Posterior vena cava (tissue), 2 donors: ENCODE measurements at regions not wholly inside any gene's neighbourhood (a gene's known extent, or its start where the extent isn't known, plus 50 kb on each side); places are given as distances from the start of the nearest gene placed in this dataset.
A peak's percentile ranks its signal among the peaks of the same experiment; 100 is the strongest.
"Not testable (repeated sequence)": the region's sequence is repeated elsewhere in the genome, so short reads cannot be mapped to it uniquely, and the experiment has no call there.

Experiments used
- DNase-seq: peaks from one replicate; pipeline ENCODE4 v3.0.0-alpha.2; 2020; ENCODE audit warnings: low spot score
- intact Hi-C, 2 donors: fragments of 100-400 bp; cut with DNase I; formaldehyde crosslinking; loops; one replicate each; pipeline versions ENCODE4 v1.14.1 to v1.14.2; 2022 to 2023
- donor health status: DM: yes; HTN: yes; CAD: no.
- donor health status: DM: yes; HTN: yes; CAD: no.

DNA sequence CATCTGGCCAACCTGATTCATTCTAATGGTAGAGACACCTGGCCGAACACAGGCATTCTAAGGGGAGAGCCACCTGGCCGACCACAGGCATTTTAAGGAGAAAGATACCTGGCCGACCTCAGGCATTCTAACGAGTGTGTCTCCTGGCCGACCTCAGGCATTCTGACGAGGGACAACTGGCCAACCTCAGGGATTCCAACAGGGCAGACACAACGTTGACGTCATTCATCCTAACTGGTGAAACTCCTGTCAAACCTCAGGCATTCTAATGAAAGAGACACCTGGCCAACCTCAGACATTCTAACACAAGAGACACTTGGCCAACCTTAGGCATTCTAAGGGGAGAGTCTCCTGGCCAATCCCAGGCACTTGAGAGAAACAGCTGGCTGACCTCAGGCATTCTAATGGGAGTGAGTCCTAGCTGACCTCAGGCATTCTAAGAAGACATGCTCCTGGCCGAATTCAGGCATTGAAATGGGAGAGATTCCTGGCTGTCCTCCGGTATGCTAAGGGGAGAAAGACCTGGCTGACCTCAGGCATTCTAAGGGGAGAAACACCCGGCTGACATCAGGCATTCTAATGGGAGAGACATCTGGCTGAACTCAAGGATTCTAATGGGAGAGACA is 1352.5 kb downstream of the UQCRFS1 start:
- intact Hi-C loops = loop anchor here in 1 of 2 donors (10.0 kb wide), 1 partner anchor 1414 kb away; no protein-coding TSS in a partner anchor
- no peak for DNase-seq

DNA sequence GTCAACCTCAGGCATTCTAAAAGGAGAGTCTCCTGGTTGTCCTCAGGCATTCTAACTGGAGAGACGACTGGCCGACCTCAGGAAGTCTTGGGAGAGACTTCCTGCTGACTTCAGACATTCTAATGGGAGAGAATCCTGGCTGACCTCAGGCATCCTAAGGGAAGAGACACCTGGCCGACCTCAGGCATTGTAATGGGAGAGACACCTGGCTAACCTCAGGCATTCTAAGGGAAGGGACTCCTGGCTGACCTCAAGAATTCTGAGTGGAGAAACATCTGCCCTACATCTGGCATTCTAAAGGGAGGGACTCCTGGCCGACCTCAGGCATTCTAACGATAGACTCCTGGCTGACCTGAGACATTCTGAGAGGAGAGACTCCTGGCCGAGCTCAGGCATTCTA is 1353.3 kb downstream of the UQCRFS1 start:
- intact Hi-C loops = loop anchor here in 1 of 2 donors (10.0 kb wide), 1 partner anchor 1415 kb away; no protein-coding TSS in a partner anchor
- DNase-seq = no peak

DNA sequence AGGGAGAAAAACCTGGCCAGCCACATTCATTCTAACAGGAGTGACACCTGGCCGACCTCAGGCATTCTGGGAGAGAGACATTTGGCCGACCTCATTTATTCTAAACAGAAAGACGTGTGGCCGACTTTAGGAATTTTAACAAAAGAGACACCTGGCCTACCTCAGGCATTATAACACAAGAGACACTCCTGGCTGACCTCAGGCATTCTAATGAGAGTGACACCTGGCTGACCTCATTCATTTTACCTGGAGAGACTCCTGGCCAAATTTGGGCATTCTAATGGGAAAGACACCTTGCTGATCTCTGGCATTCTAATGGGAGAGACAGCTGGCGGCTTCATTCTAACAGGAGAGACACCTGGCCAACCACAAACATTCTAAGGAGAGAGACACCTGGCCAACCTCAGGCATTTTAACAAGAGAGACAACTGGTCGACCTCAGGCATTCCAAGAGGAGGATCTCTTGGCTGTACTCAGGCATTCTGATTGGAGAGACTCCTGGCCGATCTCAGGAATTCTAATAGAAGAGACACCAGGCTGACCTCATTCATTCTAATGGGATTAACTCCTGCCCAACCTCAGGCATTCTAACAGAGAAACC is 1353.9 kb downstream of the UQCRFS1 start:
- intact Hi-C loops = no loop called here
- DNase-seq = no peak

DNA sequence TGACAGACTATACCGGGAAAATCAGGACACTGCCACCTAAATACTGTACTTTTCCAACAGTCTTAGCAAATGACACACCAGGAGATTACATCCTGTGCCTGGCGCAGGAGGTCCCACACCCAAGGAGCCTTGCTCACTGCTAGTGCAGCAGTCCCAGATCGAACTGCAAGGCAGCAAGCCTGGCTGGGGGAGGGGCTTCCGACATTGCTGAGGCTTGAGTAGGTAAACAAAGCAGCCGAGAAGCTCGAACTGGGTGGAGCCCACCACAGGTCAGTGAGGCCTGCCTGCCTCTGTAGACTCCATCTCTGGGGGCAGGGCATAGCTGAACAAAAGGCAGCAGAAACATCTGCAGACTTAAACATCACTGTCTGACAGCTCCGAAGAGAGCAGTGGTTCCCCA is 1360.0 kb downstream of the UQCRFS1 start:
- intact Hi-C loops = loop anchor here in 1 of 2 donors (5.0 kb wide), 1 partner anchor 226 kb away; no protein-coding TSS in a partner anchor
- DNase-seq = not testable (repeated sequence)

DNA sequence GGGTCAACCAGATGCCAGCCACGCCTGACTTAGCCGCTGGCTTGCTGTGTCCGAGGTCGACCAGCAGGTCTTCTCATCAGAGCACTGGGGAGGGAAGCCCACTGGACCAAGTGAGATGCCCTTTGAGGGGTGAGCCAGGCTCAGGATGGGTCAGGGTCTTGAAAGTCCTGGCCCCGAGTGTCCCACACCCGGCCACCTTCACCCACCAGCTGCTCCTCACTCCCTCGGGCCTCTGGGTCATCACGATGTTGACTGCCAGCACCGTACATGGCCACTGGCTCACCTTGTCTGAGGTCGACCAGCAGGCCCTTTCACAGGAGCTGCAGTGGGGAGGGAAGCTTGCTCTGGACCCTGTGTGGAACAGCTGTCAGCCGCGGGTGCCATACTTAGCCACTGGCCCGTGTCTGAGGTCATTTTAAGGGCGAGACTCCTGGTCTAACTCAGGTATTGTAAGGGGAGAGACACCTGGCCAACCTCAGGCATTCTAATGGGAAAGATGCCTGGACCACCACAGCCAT is 1361.3 kb downstream of the UQCRFS1 start:
- intact Hi-C loops = loop anchor here in 1 of 2 donors (5.0 kb wide), 1 partner anchor 224 kb away; no protein-coding TSS in a partner anchor
- peak; percentile 74 for DNase-seq

DNA sequence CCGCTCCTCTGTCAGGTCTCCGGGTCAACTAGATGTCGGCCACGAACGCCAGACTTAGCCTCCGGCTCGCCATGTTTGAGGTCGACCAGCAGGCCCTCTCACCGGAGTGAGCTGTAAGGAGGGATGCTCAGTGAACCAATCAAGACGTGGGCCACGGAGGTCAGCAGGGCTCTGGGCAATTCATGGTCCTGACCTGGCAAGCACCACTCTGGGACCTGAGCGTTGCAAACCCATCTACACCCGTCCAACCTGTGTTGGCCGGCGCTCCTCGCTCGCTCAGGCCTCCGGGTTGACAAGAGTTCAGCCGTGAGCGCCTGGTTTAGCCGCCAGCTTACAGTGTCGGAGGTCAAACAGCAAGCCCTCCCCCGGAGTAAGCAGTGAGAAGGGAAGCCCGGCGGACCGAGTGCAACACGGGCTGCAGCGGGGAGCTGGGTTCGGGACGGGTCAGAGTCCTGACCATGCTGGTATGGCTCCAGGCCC is 1361.9 kb downstream of the UQCRFS1 start:
- DNase-seq = peak; percentile 73
- intact Hi-C loops = loop anchor here in 1 of 2 donors (5.0 kb wide), 1 partner anchor 224 kb away; no protein-coding TSS in a partner anchor

DNA sequence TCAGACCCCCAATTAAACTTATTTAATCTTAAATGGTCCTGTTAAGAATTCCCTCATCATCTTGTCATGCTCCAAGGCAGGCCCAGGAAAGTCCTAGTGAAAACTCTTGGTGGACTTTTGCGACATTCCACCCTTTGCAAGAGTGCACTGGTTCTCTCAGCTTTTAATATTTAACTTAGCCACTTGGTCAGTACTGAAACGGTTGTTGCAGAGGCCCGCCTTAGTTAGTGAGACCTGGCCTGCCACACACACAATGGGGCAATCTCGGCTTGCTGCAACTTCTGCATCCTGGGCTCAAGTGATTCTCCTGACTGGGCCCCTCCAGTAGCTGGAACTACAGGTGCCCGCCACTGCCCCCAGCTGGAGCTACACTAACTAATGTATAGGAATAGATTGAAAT is 1366.0 kb downstream of the UQCRFS1 start:
- no peak for DNase-seq
- intact Hi-C loops = no loop called here

DNA sequence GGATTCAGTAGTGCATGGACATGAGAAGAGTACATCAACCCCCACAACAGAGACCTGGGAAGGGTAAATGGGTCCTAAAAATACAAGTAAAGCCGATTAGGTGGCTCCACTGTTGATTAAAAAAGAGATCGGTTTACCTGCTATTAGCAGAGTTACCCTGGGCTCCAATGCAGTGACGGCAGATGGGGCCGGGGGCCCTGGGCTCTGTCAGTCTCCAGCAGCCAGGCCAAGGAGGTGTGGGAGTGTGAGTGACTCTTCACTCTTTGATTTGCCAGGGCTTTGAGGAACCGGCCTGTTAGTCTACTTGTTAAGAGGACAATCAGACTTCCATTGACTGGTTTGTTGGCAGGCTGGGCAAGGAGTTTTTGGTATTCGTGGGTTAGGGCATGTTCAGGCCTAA is 1368.7 kb downstream of the UQCRFS1 start:
- intact Hi-C loops = no loop called here
- no peak for DNase-seq

DNA sequence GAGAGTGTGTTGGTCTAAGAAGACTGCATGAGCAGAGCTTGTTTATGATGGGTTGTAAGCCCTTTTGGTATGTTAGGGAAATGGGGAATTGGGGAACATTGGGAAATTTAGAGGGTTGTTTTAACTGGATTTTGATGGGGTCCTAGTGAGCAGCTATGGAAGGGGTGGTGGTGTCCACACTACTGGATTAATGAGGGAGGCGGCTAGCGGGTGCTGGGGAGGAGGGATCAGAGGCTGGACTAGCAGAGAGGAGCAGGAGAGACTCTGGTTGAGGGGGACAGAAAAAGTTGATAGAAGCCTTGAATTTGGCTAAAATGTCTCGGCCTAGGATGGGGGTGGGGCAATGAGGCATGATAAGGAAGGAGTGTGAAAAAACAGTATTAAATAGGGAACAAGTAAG is 1369.1 kb downstream of the UQCRFS1 start:
- no peak for DNase-seq
- intact Hi-C loops = no loop called here

DNA sequence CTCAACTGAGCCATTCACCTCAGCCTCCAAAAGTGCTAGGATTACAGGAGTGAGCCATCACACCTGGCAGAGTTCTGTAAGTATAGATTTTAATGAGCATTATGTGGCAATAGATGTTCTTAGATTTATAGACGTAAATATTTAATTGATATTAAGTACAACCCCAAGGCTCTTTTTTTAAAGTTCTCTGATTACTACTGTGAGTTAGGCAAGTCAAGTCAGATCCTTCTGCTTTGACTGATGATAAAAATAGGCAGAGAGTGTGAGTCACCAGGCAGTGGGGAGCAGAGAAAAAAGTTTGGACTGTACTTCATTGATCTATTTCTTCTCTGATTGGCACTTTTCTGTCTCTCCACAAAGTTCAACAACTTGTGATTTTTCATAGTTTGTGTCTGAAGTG is 1379.9 kb downstream of the UQCRFS1 start:
- DNase-seq = no peak
- intact Hi-C loops = no loop called here

DNA sequence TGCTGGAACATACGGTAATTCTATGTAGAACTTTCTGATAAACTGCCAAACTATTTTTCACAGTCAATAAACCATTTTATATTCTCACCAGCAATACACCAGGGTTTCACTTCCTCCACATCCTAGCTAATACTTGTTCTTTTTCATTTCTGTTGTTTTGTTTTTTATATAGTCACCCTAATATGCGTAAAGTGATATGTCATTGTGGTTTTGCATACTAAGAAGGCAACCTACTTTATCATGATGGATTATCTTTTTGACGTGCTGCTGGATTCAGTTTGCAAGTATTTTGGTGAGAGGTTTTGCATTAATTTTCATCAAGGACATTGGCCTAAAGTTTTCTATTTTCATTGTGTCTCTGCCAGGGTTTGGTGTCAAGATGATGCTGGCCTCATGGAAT is 1384.1 kb downstream of the UQCRFS1 start:
- intact Hi-C loops = no loop called here
- DNase-seq = no peak

DNA sequence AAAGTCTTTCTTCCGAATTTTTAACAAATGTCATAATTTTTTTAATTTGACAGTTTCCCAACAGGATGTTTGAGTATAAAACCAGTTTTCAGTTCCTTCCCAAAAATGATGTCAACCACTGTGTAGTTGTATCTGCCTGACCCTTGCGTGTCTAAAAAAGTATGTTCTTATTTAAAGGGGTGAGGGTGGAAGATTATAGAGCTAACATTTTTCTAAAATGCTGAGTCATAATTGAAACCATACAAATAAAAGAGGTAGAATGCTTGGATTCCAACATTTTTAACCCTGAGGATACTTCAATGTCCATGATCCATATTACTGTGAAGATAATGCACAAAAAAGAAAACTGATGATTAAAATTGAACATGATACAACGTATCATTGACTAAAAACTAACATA is 1388.8 kb downstream of the UQCRFS1 start:
- no peak for DNase-seq
- intact Hi-C loops = no loop called here

DNA sequence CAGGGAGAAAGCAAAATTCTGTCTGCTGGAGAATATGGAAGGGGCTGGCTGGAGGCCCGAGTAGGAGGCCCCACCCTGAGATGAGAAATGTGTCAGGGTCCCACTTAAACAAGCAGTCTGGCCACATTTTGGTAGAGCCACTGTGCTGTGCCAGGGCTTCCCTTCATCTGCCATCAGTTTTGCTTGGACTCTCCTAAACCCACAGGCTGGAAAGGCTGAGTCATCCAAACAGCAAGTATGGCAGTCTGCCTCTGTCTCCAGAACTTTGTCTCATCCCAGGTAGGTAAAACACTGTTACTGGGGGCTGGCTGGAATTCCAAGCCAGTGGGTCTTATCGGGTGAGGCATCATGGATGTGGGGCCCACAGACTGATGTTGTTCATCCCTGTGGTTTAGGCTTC is 1390.6 kb downstream of the UQCRFS1 start:
- DNase-seq = no peak
- intact Hi-C loops = no loop called here

DNA sequence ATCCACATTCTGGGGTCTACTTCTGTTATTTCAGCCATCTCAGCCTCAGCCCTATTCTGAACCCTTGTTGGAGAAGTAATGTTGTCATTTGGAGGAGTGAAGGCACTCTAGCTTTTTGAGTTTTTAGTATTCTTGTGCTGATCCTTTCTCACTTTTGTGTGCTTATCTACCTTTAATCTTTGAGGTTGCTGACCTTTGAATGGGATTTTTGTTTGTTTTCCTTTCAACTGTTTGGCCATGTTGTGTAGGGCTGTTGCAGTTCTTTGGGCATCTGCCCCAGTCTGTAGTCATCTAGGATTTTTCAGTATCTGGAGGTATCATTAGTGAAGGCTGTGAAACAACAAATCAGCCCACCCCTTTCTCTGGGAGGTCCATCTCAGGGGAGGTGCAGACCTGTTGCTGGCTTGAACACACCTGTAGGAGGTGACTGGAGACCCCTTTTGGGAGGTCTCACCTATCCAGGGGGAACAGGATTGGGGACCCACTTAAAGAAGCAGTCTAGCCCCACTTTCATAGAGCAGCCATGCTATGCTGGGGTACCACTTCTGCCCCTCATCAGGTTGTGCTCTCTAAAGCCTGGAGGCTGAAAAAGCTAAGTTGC is 1391.4 kb downstream of the UQCRFS1 start:
- no peak for DNase-seq
- intact Hi-C loops = no loop called here

DNA sequence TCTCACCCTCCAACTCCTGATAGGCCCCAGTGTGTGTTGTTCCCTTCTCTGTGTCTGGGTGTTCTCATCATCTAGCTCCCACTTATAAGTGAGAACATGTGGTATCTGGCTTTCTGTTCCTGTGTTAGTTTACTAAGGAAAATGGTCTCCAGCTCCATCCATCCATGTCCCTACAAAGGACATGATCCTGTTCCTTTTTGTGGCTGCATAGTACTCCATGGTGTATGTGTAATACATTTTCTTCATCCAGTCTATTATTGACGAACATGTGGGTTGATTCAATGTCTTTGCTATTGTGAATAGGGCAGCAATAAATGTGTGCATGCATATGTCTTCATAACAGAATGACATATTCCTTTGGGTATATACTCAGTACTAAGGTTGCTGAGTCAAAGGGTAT is 1397.0 kb downstream of the UQCRFS1 start:
- no peak for DNase-seq
- intact Hi-C loops = no loop called here

DNA sequence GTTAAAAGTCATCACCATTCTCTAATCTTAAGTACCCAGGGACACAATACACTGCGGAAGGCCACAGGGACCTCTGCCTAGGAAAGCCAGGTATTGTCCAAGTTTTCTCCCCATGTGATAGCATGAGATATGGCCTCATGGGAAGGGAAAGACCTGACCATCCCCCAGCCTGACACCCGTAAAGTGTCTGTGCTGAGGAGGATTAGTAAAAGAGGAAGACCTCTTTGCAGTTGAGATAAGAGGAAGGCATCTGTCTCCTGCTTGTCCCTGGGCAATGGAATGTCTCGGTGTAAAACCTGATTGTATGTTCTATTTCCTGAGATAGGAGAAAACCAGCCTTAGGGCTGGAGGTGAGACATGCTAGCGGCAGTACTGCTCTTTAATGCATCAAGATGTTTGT is 1398.1 kb downstream of the UQCRFS1 start:
- DNase-seq, intact Hi-C loops: not testable (repeated sequence)

DNA sequence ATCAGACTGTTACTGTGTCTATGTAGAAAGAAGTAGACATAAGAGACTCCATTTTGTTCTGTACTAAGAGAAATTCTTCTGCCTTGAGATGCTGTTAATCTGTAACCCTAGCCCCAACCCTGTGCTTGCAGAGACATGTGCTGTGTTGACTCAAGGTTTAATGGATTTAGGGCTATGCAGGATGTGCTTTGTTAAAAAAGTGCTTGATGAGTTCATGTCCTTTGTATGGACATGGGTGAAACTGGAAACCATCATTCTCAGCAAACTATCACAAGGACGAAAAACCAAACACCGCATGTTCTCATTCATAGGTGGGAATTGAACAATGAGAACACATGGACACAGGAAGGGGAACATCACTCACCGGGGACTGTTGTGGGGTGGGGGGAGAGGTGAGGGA is 1398.7 kb downstream of the UQCRFS1 start:
- intact Hi-C loops, DNase-seq: not testable (repeated sequence)

DNA sequence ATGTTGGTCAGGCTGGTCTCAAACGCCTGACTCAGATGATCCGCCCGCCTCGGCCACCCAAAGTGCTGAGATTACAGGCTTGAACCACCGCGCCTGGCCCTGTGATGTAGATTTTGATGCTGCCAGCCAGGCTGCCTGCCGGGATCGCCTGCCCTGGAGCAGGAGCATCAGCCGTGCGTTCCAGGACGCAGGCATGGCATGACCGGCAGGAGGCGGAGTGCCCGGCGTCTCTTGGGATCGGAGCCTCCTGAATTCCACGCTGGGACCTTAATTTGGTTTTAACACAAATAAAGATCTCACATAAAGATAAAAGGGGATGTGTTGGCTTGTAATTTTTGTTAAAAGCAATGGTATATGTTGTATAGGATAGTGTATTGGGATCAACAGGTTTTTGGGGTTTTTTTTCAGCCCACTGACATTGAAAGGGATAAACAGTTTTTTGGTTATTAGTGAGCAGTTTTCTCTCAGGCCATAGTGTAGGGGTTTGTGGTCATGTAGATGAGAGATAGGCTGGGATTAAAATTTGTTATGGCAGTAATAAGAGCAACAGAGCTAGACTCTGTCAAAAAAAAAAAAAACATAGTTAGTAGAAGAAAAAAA is 1406.4 kb downstream of the UQCRFS1 start:
- intact Hi-C loops = no loop called here
- DNase-seq = no peak

DNA sequence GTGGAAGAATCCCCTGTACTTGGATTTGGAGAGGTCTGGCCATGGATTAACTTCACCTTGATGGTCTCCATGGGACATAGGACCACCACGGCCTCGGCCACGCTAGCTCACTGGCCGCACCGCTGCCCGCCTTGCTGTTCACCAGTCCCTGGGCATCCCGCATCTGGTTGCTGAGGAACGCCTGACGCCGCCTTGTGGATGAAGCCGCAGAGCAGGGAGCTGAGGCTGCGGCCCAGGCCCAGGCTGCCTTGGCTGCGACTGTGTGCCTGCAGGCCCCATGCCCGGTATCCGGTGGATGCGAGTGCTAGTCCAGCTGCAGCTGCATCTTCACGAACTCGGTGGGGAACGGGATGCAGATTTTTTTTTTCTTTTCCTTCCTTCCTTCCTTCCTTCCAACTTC is 1407.1 kb downstream of the UQCRFS1 start:
- intact Hi-C loops = no loop called here
- no peak for DNase-seq

DNA sequence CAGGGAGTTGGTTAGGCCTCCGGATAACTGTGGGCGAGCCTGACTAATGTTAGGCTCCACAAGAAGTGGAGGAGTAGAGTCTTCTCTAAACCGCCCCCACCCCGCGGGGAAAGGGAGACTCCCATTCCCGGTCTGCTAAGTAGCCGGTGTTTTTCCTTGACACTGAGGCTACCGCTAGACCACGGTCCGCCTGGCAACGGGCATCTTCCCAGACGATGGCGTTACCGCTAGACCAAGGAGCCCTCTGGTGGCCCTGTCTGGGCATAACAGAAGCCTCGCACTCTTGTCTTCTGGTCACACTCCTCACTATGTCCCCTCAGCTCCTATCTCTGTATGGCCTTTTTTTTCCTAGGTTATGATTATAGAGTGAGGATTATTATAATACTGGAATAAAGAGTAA is 1410.7 kb downstream of the UQCRFS1 start:
- intact Hi-C loops = loop anchor here in 1 of 2 donors (5.0 kb wide), 1 partner anchor 535 kb away; no protein-coding TSS in a partner anchor
- not testable (repeated sequence) for DNase-seq
